Spleen (tissue), 11 donors: ENCODE measurements at regions not wholly inside any gene's neighbourhood (a gene's known extent, or its start where the extent isn't known, plus 50 kb on each side); places are given as distances from the start of the nearest gene placed in this dataset.

Source experiments
- DNase-seq: peaks from one replicate; pipeline ENCODE4 v3.0.0-alpha.2; 2020
- H3K27ac ChIP-seq, 8 donors: fragments of 200-600 bp; sonication (generic) in 7 of 8; 1 replicate in 4 of 8; 2 replicates in 4 of 8; pipeline versions ENCODE4 v1.5.0 to v1.8.0; 2016 to 2021; ENCODE audit warnings: inconsistent platforms in 4 of 8, mild to moderate bottlenecking in 4 of 8, moderate library complexity in 1 of 8
- H3K27me3 ChIP-seq, 7 donors: fragments of 200-600 bp; sonication (generic) in 6 of 7; replicated peaks in 1 of 7; 1 replicate in 4 of 7; 2 replicates in 3 of 7; pipeline versions ENCODE4 v1.5.0 to v1.8.0; 2016 to 2021; ENCODE audit warnings: inconsistent platforms in 3 of 7, mild to moderate bottlenecking in 1 of 7
- H3K36me3 ChIP-seq, 6 donors: fragments of 200-600 bp; sonication (generic) in 5 of 6; 1 replicate in 4 of 6; 2 replicates in 2 of 6; pipeline versions ENCODE4 v1.5.0 to v1.8.0; 2016 to 2021; ENCODE audit warnings: inconsistent platforms in 2 of 6
- H3K4me1 ChIP-seq, 6 donors: fragments of 200-600 bp; sonication (generic) in 5 of 6; 1 replicate in 3 of 6; 2 replicates in 3 of 6; pipeline versions ENCODE4 v1.5.0 to v1.8.0; 2016 to 2021; ENCODE audit warnings: inconsistent platforms in 3 of 6
- H3K4me3 ChIP-seq, 8 donors: fragments of 200-600 bp; sonication (generic) in 7 of 8; 1 replicate in 4 of 8; 2 replicates in 4 of 8; pipeline versions ENCODE4 v1.5.0 to v1.8.0; 2016 to 2021; ENCODE audit warnings: inconsistent platforms in 4 of 8, mild to moderate bottlenecking in 4 of 8, moderate library complexity in 2 of 8
- H3K9me3 ChIP-seq, 8 donors: fragments of 200-600 bp; sonication (generic) in 7 of 8; 1 replicate in 4 of 8; 2 replicates in 4 of 8; pipeline versions ENCODE4 v1.5.0 to v1.8.0; 2016 to 2021; ENCODE audit warnings: inconsistent platforms in 4 of 8
- CTCF ChIP-seq, 11 experiments: fragments of 200-600 bp in 7 of 11; fragments of 450-650 bp in 4 of 11; sonication (generic) in 4 of 11; IDR thresholded peaks in 8 of 11; conservative IDR thresholded peaks in 3 of 11; 1 replicate in 7 of 11; 2 replicates in 4 of 11; pipeline versions ENCODE4 v1.4.0 to v1.8.0; 2016 to 2021; ENCODE audit warnings: antibody characterized with exemption in 11 of 11, inconsistent platforms in 4 of 11, mild to moderate bottlenecking in 1 of 11
- POLR2A ChIP-seq, 3 donors: fragments of 450-650 bp; IDR thresholded peaks; one replicate each; pipeline ENCODE4 v1.5.1; 2017; ENCODE audit warnings: antibody characterized with exemption in 3 of 3, mild to moderate bottlenecking in 1 of 3
- POLR2AphosphoS5 ChIP-seq, 3 donors: sonication (generic); formaldehyde crosslinking; IDR thresholded peaks; one replicate each; pipeline ENCODE4 v1.5.1; 2017; ENCODE audit warnings: antibody characterized with exemption in 3 of 3
- WGBS, 5 donors: extraction: QIAGEN DNeasy Blood & Tissue Kit in 3 of 5; methylation state at CpG; one replicate each; pipeline versions ENCODE4 v1.1.5 to v1.1.7; 2013 to 2018; 5-methylcytosine and 5-hydroxymethylcytosine counted together
- intact Hi-C: fragments of 100-400 bp; cut with DNase I; formaldehyde crosslinking; loops from one replicate; pipeline ENCODE4 v1.15.0; 2023; ENCODE audit warnings: low total_unique reads
- donor health status: healthy with polysubstance abuse.
- donor health status: DM: no; HTN: no; CAD: no; lungs with moderate emphysema.
- donor health status: DM: no; HTN: no; CAD: no.
- donor health status: Bipolar disorder and iron deficiency.
- donor health status: healthy.
- donor health status: DM: no; HTN: no; CAD: no.
- donor health status: DM: yes; HTN: yes; CAD: no.

DNA sequence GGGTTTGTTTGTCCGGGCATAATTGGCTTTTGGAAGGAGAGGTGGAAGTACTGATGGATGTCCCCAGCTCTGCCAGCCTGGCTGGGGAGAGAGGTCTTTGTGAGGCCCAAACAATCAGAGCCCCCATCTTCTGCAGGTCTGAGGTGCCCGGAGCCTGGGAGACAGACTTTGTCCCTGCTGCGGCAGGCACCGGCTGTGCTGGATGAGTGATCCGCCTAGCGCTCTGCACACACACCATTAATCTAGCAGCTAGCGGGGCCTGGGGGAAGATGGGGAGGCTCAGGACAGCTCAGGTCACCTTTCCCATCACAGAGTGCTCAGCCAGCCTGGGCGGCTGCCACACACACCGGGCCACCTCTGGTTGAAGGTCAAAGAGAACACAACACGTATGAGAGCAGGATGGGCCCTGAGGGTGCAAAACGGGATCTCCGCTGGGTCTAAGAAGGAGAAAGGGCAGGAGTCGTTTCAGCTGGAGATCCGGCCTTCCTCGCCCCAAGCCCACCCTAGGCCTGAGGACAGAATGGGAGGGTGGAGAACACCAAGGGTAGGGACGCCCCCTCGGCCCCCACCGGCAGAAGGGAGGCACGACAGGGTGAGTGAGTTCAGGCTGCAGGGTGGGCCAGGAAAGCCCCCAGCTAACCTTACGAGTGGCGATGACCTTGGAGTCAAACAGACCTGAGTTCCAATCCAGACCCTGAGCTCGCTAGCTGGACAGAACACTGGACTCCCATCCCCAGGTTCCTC lies 341.8 kb downstream of the NPHP4 start:
- Histone ChIP-seq H3K27ac (no peak overlapping the region), H3K9me3 (peaks cover 0 to 18% (median 6%) of the 10 kb centered on the region in 8 donors), H3K4me3 (no peak overlapping the region), H3K36me3 (no peaks in the 10 kb centered on the region), H3K4me1 (no peaks in the 10 kb centered on the region), H3K27me3 (peaks cover 0 to 58% (median 14%) of the 10 kb centered on the region in 7 donors)
- intact Hi-C loops = no loop called here
- DNase-seq = no peak
- WGBS, 5 donors = 78 to 88% (median 83%) methylated on average over 18 to 22 of the region's 22 CpGs
- TF ChIP-seq POLR2AphosphoS5 (IDR thresholded peaks at IDR 0.05) (no peak), CTCF (IDR thresholded peaks at IDR 0.05 in 8 of 11, conservative IDR thresholded peaks at IDR 0.05 in 3 of 11) (no peak), POLR2A (IDR thresholded peaks at IDR 0.05) (no peak)

DNA sequence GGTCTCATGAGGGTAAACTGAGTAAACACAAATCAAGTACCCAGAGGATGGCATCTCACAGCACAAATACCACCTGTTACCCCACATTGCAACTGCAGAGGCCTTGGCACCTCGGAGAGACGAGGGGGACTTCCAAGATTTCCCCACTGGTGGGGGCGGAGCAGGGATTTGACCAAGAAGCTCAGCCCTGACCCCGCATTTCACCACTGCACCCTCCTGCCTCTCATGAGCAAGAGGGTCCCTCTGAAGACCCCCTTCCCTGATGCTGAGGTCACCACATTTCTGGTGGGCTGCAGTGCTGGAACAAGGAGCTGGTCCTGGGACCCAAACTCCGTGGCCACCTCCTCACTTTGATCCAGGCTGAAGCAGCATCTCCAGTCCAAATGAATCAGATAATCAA lies 342.4 kb downstream of the NPHP4 start:
- no peak overlapping the region for H3K27ac ChIP-seq
- DNase-seq = no peak
- WGBS, 5 donors = 84 to 92% (median 87%) methylated on average over 5 of the region's 5 CpGs
- TF ChIP-seq CTCF (IDR thresholded peaks at IDR 0.05 in 8 of 11, conservative IDR thresholded peaks at IDR 0.05 in 3 of 11) = no peak
- no peaks in the 10 kb centered on the region for H3K36me3 ChIP-seq
- intact Hi-C loops = no loop called here
- H3K27me3 ChIP-seq = peaks cover 0 to 58% (median 14%) of the 10 kb centered on the region in 7 donors
- H3K4me1 ChIP-seq = no peaks in the 10 kb centered on the region
- peaks cover 0 to 20% (median 7%) of the 10 kb centered on the region in 8 donors for H3K9me3 ChIP-seq
- H3K4me3 ChIP-seq = no peak overlapping the region

DNA sequence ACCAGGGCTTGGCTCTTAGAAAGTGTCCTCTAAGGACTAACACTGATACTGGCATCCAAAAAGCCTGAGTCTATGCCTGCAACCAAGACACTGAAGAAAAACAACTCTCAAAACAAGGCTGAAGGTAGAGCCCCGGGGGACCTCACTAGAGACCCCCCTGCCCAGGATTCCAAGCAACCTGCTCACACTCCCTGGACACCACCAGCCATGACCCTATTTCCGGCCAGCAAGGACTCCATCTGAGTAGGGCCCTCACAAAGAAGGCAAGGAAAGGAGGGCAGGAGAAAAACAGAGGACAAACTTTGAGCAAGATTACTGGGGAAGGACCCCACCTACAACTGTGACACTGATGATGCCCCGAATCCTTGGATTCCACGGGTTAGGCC lies 343.1 kb downstream of the NPHP4 start:
- DNase-seq = no peak
- Histone ChIP-seq H3K27ac (no peak overlapping the region), H3K4me3 (no peak overlapping the region), H3K4me1 (no peaks in the 10 kb centered on the region), H3K27me3 (peaks cover 0 to 62% (median 14%) of the 10 kb centered on the region in 7 donors), H3K9me3 (peaks cover 0 to 23% (median 7%) of the 10 kb centered on the region in 8 donors), H3K36me3 (no peaks in the 10 kb centered on the region)
- no peak for TF ChIP-seq CTCF (IDR thresholded peaks at IDR 0.05 in 8 of 11, conservative IDR thresholded peaks at IDR 0.05 in 3 of 11)
- TF ChIP-seq POLR2AphosphoS5 (IDR thresholded peaks at IDR 0.05) = no peak
- no peak for TF ChIP-seq POLR2A (IDR thresholded peaks at IDR 0.05)
- 71 to 93% (median 83%) methylated on average over 4 of the region's 4 CpGs for WGBS, 5 donors
- intact Hi-C loops = no loop called here

DNA sequence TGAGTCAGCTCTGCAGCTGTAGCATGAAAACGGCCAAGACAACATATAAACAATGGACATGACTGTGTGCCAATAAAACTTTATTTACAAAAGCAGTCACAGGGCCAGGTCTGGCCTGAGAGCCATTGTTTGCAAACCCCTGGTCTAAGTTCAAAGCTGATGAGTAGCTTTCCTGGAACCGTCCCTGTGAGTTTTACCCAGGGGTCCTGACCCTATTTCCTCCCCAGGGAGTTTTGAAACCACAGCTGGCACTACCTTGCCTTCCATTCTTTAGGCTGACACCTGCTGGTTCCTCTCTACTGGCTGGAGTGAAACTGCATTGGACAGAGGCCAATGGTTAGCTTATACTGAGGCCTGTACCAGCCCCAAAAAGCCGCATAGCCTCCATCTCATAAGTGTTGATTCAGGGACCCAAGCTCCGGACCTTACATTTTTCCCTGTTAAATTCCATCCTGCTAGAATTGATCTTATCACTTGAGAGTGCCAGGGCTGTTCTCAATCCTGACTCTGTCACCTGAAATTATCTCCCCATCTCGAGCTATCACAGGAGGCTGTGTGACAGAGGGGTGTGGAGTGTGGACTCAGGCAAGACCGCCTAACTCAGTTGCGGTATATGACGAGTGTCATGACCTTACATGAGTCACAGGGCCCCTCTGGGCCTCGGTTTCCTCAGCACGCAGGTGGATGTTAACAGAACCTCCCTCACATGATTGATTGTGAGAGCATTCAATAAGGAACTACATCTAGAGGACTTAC lies 343.6 kb downstream of the NPHP4 start:
- Histone ChIP-seq H3K27me3 (peaks cover 0 to 68% (median 14%) of the 10 kb centered on the region in 7 donors), H3K27ac (no peak overlapping the region), H3K4me3 (no peak overlapping the region), H3K4me1 (no peaks in the 10 kb centered on the region), H3K36me3 (no peaks in the 10 kb centered on the region), H3K9me3 (peaks cover 0 to 23% (median 7%) of the 10 kb centered on the region in 8 donors)
- intact Hi-C loops = no loop called here
- WGBS, 5 donors = 75 to 84% (median 77%) methylated on average over 10 of the region's 10 CpGs
- TF ChIP-seq POLR2A (IDR thresholded peaks at IDR 0.05) = no peak
- no peak for TF ChIP-seq POLR2AphosphoS5 (IDR thresholded peaks at IDR 0.05)
- TF ChIP-seq CTCF (IDR thresholded peaks at IDR 0.05 in 8 of 11, conservative IDR thresholded peaks at IDR 0.05 in 3 of 11) = no peak
- DNase-seq = no peak
